GM21529 (cell line): ENCODE measurements at regions not wholly inside any gene's neighbourhood (a gene's known extent, or its start where the extent isn't known, plus 50 kb on each side); places are given as distances from the start of the nearest gene placed in this dataset.
"Not testable (repeated sequence)": the region's sequence is repeated elsewhere in the genome, so short reads cannot be mapped to it uniquely, and the experiment has no call there.

Experiments used
- ATAC-seq: cut with Tn5 transposase; IDR thresholded peaks from one replicate; pipeline ENCODE4 v1.9.1; 2021; ENCODE audit not compliant: unreplicated experiment

DNA sequence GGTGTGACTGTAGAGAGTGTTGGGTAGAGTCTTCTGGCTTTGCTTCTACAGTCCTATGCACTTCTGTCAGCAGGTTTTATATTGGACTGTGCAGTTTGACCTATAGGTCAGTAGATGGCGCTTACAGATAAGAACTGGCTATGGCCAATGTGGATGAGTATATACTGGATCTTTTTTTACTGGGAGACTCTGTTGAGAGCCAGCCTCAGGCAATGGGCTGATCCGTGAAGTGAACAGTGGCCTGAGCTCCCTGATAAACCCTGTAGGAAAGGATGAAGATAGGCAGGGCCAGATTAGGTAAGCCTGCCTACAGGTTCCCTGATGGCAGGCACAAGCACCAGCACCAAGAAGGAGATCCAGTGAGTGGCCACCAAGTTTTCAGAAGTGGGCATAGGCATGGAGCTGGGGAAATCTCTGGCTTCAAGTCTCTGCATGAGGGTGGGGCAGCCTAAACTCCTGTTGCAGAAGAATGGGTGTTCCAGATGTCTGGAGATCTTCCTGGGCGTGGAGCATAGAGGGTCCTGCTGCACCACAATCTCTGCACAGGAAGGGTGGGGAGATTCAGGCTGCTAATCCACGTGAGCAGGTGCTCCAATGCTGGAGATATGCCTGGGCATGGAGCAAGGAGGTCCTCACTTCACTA is 326.0 kb upstream of the SGO1 start:
- peak; percentile 95 for ATAC-seq

DNA sequence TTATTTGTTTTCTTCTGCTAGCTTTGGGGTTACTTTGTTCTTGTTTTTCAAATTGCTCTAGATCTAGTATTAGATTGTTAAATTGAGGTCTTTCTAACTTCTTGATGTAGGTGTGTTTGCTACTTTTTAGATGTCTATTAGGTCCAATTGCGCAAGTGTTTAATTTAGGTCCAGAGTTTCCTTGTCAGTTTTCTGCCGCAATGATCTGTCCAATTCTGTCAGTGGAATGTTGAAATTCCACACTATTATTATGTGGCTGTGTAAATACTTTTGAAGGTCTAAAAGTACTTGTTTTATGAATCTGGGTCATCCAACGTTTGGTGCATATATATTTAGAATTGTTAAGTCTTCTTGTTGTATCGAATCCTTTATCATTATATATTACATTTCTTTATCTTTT is 324.4 kb upstream of the SGO1 start:
- ATAC-seq: no peak

DNA sequence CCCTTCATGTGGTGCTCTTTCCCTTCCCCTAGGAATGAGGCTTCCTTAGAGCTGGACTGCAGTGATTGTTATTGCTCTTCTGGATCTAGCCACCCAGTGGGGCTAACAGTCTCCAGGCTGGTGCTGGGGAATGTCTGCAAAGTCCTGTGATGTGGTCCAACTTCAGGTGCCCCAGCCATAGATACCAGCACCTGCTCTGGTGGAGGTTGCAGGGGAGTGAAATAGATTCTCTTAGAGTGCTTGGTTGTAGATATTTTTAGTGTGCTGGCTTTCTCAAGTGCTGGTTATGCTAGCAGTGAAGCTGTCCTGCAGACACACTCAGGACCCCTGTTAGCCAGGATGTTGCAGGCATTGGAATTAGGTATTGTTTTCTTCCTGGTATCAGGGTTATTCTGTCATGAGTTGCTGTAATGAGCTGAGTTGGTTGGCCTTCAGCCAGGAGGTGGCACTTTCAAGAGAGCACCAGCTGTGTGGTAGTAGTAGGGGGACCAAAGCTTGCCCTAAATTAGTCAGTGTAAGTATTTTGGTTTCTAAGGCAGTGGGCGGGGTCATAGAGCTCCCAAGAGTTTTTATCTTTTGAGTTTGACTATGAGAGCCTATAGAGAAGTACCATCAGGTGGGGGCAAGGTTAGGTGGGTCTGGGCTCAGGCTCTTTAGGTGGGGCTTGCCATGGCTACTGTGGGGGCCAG is 317.5 kb upstream of the SGO1 start:
- ATAC-seq: no peak

DNA sequence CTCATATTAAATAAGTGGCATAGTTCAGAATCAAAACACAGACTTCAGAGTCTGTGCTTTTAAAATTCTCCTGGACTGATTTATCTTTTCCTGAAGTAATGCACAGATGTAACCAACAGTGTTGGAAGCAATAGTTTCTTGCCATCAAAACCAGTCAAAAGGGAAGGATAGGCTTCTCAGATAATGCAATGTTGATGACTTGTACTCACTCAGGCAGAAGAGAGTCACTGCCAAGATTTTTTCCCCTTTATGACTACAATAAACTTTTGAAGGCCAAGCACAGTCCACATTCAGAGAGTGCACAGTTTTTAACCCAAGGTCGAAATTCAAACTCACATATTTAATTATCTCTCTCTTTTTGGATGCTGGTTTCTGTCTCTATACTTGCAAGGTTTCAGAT is 305.0 kb upstream of the SGO1 start:
- no peak for ATAC-seq

DNA sequence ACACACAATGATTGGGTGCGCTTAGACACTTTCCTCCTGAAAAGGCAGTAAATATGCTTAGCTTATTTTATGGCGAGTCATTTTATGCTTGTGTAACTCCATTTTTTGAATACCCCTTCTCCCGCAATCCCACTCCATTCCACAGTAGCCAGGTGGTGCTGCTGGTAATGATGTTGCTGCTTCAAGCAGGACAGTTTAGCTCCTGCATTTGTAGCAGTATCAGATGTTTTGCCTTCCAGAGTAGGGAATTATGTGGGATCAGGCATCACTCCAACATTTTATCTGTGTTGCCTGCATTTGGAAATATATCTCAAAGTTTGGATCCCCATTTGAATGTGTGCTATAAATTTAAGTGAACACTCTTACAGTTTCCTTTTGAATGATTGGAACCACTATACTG is 302.1 kb upstream of the SGO1 start:
- ATAC-seq: no peak

DNA sequence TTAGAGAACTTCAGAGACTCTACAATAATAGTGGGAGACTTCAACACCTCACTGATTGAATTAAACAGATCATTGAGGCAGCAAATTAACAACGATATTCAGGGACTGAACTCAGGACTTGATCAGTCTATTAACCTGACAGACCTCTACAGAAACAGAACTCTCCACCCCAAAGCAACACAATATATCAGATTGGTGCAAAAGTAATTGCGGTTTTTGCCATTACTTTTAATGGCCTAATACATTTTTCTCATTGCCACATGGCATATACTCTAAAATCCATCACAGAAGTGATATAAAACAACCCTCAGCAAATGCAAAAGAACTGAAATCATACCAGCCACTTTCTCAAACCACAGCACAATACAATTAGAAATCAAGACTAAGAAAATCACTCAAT is 298.1 kb upstream of the SGO1 start:
- no peak for ATAC-seq

DNA sequence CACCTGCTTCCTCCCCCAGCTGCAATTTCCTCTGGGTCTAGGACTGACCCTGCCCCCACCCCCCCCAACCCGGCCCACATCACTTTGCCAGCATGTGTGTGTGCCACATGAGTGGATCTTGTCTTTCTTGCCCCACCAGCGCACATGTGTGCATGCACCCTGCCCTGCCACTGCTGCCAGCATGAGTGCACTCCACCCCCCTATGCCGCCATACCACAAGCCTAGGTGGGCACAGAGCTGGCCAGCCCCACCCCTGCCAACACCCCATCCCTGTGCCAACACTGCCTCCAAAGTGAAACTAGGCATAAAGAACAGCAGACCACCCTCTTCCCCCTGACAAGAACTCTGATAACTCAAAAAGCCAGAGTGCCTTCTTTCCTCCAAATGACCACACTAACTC is 296.3 kb upstream of the SGO1 start:
- ATAC-seq: no peak

DNA sequence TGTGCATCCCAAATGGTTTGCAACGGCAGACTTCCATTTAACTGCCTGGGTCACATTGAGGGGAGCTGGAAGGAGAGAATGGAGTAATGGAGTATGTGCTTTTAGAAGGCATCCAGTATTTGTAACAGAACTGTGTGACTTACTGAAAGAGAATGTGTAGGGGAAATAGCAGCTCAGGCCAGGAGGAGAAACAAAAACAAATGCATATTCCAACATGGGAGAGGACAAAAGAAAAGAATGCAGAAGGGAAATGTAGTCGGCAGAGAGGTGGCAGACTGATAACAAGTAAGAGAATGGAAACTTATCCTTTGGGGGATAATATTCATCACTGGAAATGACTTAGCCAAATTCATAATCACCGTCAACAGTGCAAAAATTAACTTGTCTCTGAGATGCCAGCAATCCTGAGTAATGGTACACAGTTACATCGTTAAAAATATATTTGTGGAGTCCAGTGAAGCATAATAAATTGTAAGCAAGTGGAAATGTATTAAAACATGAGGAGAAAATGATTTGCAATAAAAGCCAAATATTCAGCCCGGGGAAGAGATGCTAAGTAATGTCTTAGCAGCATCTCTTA is 294.9 kb upstream of the SGO1 start:
- ATAC-seq: no peak

DNA sequence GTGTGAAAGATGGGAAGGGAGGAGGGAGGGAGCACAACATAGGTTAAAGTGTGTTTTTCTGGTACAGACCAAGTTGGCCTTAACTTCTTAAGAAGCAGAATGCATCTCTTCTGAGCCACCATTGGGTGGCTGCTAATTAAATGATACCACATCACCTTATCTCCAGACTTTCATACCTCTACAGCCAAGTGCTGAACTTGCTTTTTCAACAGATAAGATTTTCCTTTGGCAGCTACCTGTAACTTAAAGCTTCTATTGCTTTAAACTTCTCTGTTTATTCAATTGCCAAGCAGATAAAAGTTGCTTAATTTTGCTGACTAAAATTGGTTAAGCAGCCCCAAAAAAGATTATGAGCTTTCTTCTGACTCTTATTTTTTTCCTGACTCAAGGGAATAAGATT is 292.4 kb upstream of the SGO1 start:
- no peak for ATAC-seq

DNA sequence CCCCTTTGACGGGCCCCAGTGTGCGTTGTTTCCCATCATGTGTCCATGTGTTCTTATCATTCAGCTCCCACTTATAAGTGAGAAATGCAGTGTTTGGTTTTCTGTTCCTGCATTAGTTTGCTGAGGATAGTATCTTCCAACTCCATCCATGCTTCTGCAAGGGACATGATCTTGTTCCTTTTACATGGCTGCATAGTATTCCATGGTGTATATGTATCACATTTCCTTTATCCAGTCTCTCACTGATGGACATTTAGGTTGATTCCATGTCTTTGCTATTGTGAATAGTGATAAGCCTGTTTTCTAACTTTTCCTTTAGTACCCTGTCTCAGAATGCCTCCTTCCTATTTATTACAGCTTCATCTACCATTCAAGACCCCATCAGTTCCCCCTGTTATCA is 278.2 kb upstream of the SGO1 start:
- not testable (repeated sequence) for ATAC-seq

DNA sequence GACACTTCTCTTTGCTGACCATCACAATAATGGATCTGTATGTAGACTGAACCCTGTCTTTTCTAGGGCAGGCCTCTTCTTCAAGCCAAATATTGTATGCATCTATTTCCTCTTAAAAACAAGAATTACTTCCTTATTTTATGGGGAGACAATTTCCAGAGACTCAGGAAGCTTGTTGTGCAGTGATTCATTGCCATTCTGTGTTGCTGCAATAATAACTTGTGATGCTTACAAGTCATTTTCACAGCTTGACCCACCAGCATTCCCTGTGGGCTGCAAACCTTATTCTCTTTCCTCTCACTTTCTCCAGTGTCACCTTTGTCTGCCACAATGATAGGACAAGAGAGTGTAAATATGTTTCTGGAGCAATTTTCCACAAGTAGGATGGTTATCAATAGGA is 276.7 kb upstream of the SGO1 start:
- no peak for ATAC-seq

DNA sequence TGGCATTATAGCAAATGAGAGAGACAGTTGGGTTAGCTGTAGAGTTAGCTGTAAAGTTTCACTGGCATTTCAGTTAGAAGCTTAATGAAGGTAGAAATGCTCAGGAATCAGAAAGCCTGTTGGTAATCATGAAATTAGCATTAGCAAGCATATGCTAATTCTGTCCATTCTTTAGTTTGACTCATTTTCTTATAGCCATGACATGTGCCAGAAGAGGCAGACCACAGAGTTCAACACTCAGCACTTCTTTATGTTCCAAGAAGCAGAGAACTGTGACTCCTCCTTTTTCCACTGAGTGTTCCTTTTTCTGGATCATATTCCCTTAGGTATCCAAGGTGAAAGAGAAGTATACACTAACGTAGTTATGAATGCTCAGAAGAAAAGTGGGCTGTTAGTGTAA is 276.2 kb upstream of the SGO1 start:
- ATAC-seq: no peak

DNA sequence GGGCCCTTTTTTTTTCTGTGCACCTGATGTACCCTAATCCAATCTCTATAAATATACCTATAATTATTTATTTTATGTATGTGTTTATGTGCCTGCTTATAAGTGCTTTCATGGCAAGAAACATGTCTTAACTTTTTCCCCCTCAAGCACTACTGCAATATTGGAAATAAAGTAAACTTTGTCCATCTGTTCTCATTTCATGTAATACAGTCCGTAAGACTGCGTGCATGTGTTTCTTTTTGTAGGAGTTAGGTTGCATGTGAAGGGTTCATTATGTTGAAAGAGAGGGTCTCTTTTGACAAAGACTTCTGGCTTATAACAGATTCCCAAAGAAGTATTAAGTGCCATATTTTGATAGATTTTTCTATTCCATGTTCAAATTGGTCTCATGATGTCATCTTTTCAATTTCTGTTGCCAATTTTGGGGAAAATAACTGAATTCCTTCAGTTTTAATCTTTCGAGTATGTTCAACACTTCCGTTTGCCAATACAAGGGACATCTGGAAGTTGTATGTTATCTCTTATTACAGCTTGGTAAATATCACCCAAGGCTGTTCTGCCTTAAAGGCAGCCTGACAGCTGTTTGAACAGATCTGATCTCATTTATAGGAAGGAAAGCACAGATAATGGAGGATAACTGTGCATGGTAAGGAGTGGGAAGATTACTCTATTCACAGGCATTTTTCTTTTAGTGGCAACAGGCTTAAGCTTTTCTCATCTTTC is 273.1 kb upstream of the SGO1 start:
- ATAC-seq: no peak

DNA sequence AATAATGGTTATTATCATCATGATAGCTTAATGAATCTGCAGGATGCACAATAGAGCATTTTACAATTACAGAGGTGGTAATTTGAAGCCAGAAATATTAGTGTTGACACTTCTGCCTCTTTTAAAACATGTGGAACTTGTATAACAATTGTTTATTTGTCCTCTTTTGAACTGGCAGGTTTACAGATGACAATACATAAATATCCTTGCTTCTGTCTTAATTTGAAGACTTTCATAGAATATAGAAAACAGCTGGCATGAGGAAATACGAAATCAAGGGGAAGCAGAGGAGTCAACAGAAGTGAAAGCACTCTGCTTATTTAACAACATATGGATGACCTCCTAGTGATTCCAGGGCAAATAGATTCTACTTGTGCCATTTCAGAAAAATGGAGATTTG is 270.5 kb upstream of the SGO1 start:
- ATAC-seq: no peak

DNA sequence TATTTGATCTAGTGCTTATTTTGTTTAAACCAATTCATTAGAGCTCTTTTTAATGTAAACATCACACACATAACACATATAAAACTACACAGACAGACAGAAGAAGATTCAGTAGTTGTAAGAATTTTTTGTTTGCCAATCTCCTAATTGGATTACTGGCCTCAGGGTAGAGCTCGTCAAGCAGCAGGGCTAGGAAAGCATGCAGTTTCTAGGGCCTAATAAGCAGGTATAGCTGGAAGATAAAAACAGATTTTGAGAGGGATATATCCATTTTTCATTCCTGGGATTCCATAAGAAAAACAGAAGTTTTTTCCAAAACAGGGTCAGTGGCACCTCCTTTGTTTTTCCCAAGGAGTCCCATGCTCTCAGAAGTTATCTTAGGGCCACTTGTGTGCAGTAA is 265.2 kb upstream of the SGO1 start:
- ATAC-seq: no peak

DNA sequence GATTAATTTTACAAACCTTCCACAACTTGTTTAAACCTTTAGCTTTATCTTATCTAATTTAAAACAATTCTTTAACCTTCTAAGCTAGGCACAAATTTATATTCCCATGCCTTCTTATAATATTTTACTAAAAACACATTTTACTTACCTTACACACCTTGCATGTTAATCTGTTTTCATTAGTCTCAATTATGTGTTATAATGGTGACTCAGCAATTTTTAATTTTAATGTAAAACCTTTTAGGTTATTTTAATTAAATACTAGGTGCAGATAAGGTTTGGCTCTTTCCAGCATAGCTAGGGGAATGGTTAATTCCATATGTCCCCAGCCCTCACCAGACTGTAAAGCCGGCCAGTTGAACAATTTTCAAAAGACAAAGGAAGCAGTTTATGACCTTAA is 264.6 kb upstream of the SGO1 start:
- ATAC-seq: no peak

DNA sequence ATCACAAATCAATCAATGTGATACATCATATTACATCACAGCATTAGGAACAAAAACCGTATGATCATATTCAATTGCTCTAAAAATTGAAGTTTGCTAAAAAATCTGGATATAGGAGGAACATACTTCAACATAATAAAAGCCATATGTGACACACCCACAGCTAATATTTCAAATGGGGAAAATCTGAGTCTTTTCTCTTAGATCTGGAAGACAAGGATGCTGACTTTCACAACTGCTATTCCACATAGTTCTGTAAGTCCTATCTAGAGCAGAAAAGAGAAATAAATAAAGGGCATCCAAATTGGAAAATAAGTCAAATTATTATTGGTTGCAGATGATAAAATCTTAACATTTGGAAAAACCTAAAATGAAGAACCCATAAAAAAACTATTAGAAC is 256.8 kb upstream of the SGO1 start:
- ATAC-seq: no peak

DNA sequence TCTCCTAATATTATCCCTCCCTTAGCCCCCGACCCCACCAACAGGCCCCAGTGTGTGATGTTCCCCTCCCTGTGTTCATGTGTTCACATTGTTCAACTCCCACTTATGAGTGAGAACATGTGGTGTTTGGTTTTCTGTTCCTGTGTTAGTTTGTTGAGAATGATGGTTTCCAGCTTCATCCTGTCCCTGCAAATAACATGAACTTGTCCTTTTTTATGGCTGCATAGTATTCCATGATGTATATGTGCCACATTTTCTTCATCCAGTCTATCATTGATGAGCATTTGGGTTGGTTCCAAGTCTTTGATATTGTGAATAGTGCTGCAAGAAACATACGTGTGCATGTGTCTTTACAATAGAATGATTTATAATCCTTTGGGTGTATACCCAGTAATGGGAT is 241.3 kb upstream of the SGO1 start:
- ATAC-seq: not testable (repeated sequence)

DNA sequence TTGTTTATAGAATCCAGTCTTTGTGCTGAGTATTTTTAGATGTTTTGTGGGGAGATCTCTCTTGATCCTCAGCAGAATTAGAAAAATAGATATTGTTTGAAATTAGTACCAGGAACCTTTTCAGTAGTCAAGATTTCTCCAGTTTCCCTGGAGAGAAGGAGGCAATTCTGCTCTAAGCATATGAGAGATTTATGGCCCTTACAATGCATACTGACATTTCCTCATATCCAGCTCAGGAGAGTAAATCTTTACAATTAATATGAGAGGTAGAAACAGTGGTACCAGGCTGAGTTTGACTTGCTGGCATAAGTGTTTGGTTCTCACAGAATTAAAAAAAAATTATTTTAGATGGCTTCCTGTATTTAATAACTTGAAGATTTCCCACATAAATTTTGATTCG is 239.1 kb upstream of the SGO1 start:
- ATAC-seq: no peak

DNA sequence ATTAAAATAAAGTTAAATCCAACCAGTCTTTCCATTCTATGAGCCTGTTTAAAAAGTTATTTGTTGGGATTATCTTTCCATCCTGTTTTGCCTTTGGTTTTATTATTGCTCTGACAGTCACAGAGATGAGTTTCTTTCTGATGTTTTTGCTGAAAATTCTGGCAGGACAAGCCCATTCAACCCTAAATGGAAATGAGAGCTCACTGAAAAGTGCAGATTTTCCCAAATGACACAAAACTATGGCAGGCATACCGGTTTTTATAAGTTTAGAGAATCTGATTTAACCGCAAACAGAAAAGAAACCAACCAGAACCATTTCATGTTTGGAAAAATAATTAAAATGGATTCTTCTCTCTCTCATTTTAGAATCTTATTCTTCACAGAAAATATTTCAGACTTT is 238.1 kb upstream of the SGO1 start:
- ATAC-seq: no peak

DNA sequence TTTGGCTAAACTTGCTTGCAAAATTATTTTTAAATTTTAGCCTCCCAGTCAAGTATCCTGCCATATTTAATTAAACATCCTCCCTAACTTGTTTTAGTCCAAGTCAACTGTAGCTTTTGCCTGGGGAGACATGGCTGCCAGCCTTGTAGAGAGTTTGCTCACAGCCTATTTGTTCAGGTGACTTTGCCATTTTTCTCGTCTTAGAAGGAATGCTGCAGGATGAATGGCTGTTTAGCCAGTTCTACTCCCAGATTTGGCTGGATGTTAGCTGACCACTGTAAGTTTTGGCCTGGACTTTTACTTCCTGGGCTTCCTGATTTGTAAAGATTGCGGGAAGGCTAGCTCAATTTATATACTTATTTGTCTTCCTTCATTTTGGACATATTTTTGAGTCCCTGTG is 236.4 kb upstream of the SGO1 start:
- ATAC-seq: no peak
